A549 (cell line): ENCODE measurements at regions not wholly inside any gene's neighbourhood (a gene's known extent, or its start where the extent isn't known, plus 50 kb on each side); places are given as distances from the start of the nearest gene placed in this dataset.

Source experiments
- ATAC-seq, 2 experiments: fragments of 200-7000 bp in 1 of 2; fragments of >200 bp in 1 of 2; cut with Nextera tagmentation in 1 of 2; cut with Tn5 transposase in 1 of 2; 3 replicates each; pipeline versions ENCODE4 v1.8.0 to v1.9.1; 2018 to 2020; ENCODE audit warnings: mild to moderate bottlenecking in 1 of 2, moderate library complexity in 1 of 2
- CTCF ChIA-PET: fragments of 300-600 bp; sonication (Branson Sonifier 250); formaldehyde crosslinking; extraction: SDS; loops from one replicate; lab custom pipeline; 2021; ENCODE audit warnings: antibody characterized with exemption, inconsistent platforms; lab: Yijun Ruan, JAX
- POLR2A ChIA-PET: fragments of 350-600 bp; formaldehyde crosslinking; extraction: SDS; loops from one replicate; lab custom pipeline; 2021; ENCODE audit warnings: antibody characterized with exemption, inconsistent platforms; lab: Yijun Ruan, JAX
- DNase-seq, 2 experiments: peaks; one replicate each; pipeline versions ENCODE4 v3.0.0 to v3.0.0-alpha.2; 2011 to 2016; ENCODE audit warnings: low read depth in 1 of 2, low spot score in 1 of 2
- FAIRE-seq: peaks from 2 replicates; lab custom pipeline; 2011; peaks lifted over from hg19 to GRCh38; lab: Jason Lieb, UNC
- H3K27ac ChIP-seq, 2 experiments: fragments of >200 bp; sonication (Bioruptor Twin); formaldehyde crosslinking; 3 replicates each; pipeline ENCODE4 v1.5.1; 2016 to 2017
- H3K4me1 ChIP-seq: fragments of >200 bp; sonication (Bioruptor Twin); formaldehyde crosslinking; 3 replicates; pipeline ENCODE4 v1.6.1; 2016
- H3K4me2 ChIP-seq: fragments of >200 bp; sonication (Bioruptor Twin); formaldehyde crosslinking; 3 replicates; pipeline ENCODE4 v1.6.1; 2016
- H3K4me3 ChIP-seq: fragments of >200 bp; sonication (Bioruptor Twin); formaldehyde crosslinking; 3 replicates; pipeline ENCODE4 v1.5.1; 2016
- H3K9me3 ChIP-seq: fragments of >200 bp; sonication (Bioruptor Twin); formaldehyde crosslinking; 3 replicates; pipeline ENCODE4 v1.6.1; 2016
- BHLHE40 ChIP-seq: IDR thresholded peaks from 2 replicates; pipeline ENCODE4 v1.6.1; 2012; ENCODE audit warnings: low read depth, low read length, inconsistent platforms
- CBX8 ChIP-seq: fragments of 200-600 bp; sonication (generic); IDR thresholded peaks from 2 replicates; pipeline ENCODE4 v1.6.1; 2016
- CEBPB ChIP-seq, 2 experiments: fragments of >200 bp in 1 of 2; sonication (Bioruptor Twin) in 1 of 2; formaldehyde crosslinking in 1 of 2; IDR thresholded peaks; 2 replicates each; pipeline ENCODE4 v1.6.1; 2012 to 2016
- GATA3 ChIP-seq: IDR thresholded peaks from 2 replicates; pipeline ENCODE4 v1.6.1; 2012; ENCODE audit warnings: borderline replicate concordance
- HEYL ChIP-seq: fragments of 250-450 bp; sonication (Bioruptor Pico); IDR thresholded peaks from 2 replicates; pipeline ENCODE4 v1.8.0; 2021; ENCODE audit warnings: mild to moderate bottlenecking, moderate library complexity
- HOXA7 ChIP-seq: fragments of 250-450 bp; sonication (Bioruptor Pico); IDR thresholded peaks from 2 replicates; pipeline ENCODE4 v1.5.0; 2020; ENCODE audit warnings: mild to moderate bottlenecking, moderate library complexity
- HOXB5 ChIP-seq: fragments of 250-450 bp; sonication (Bioruptor Pico); IDR thresholded peaks from 2 replicates; pipeline ENCODE4 v1.5.0; 2020; ENCODE audit warnings: mild to moderate bottlenecking, moderate library complexity
- KDM5A ChIP-seq: fragments of 200-600 bp; sonication (generic); IDR thresholded peaks from 2 replicates; pipeline ENCODE4 v1.6.1; 2016; ENCODE audit warnings: antibody characterized with exemption, mild to moderate bottlenecking
- MAZ ChIP-seq: fragments of 150-350 bp; IDR thresholded peaks from 2 replicates; pipeline ENCODE4 v1.6.1; 2014; ENCODE audit warnings: antibody characterized with exemption, low read depth, low read length, borderline replicate concordance
- PBX3 ChIP-seq: IDR thresholded peaks from 2 replicates; pipeline ENCODE4 v1.6.1; 2012
- POLR2A ChIP-seq: IDR thresholded peaks from 2 replicates; pipeline ENCODE4 v1.6.1; 2012; ENCODE audit warnings: mild to moderate bottlenecking, low read length
- WGBS: methylation state at CpG from one replicate; pipeline ENCODE4 v1.1.6; 2017; ENCODE audit errors: missing lambda C conversion rate; 5-methylcytosine and 5-hydroxymethylcytosine counted together
- TF ChIP-seq, protein P1 (sequence below): fragments of 450-650 bp; IDR thresholded peaks from 2 replicates; pipeline ENCODE4 v1.6.1; 2014; ENCODE audit warnings: antibody characterized with exemption
- TF ChIP-seq, protein P2 (sequence below): fragments of 250-450 bp; sonication (Bioruptor Pico); IDR thresholded peaks from 2 replicates; pipeline ENCODE4 v1.5.0; 2021; ENCODE audit warnings: mild to moderate bottlenecking, moderate library complexity, borderline replicate concordance
- TF ChIP-seq, protein P3 (sequence below): fragments of >200 bp; sonication (Bioruptor Twin); formaldehyde crosslinking; IDR thresholded peaks from 2 replicates; pipeline ENCODE4 v1.6.1; 2016
- TF ChIP-seq, protein P4 (sequence below): fragments of 200-600 bp; sonication (generic); IDR thresholded peaks from 2 replicates; pipeline ENCODE4 v1.6.1; 2016; ENCODE audit warnings: antibody characterized with exemption, mild to moderate bottlenecking, moderate library complexity
- TF ChIP-seq, protein P5 (sequence below): fragments of >200 bp; sonication (Bioruptor Twin); formaldehyde crosslinking; IDR thresholded peaks from 3 replicates; pipeline ENCODE4 v1.6.1; 2016
- TF ChIP-seq, protein P6 (sequence below): IDR thresholded peaks from 2 replicates; pipeline ENCODE4 v1.6.1; 2012
- TF ChIP-seq, protein P7 (sequence below): fragments of 150-350 bp; IDR thresholded peaks from 2 replicates; pipeline ENCODE4 v1.6.1; 2014; ENCODE audit warnings: low read depth, mild to moderate bottlenecking, low read length
- TF ChIP-seq, protein P8 (sequence below): fragments of 250-450 bp; sonication (Bioruptor Pico); IDR thresholded peaks from 2 replicates; pipeline ENCODE4 v1.5.0; 2020; ENCODE audit warnings: low read depth, mild to moderate bottlenecking, moderate library complexity

GRCh38 chr11:70523384-70524095, 125.2 kb downstream of the CTTN start:
- TF ChIP-seq GATA3, result no peak
- TF ChIP-seq, protein P1, sequence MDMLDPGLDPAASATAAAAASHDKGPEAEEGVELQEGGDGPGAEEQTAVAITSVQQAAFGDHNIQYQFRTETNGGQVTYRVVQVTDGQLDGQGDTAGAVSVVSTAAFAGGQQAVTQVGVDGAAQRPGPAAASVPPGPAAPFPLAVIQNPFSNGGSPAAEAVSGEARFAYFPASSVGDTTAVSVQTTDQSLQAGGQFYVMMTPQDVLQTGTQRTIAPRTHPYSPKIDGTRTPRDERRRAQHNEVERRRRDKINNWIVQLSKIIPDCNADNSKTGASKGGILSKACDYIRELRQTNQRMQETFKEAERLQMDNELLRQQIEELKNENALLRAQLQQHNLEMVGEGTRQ, result no peak
- TF ChIP-seq POLR2A, result no peak
- TF ChIP-seq, protein P2, sequence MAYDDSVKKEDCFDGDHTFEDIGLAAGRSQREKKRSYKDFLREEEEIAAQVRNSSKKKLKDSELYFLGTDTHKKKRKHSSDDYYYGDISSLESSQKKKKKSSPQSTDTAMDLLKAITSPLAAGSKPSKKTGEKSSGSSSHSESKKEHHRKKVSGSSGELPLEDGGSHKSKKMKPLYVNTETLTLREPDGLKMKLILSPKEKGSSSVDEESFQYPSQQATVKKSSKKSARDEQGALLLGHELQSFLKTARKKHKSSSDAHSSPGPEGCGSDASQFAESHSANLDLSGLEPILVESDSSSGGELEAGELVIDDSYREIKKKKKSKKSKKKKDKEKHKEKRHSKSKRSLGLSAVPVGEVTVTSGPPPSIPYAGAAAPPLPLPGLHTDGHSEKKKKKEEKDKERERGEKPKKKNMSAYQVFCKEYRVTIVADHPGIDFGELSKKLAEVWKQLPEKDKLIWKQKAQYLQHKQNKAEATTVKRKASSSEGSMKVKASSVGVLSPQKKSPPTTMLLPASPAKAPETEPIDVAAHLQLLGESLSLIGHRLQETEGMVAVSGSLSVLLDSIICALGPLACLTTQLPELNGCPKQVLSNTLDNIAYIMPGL (CRISPR knock-in tag), result no peak
- no peak for TF ChIP-seq PBX3
- TF ChIP-seq BHLHE40, result no peak
- TF ChIP-seq HOXB5 (CRISPR knock-in tag), result no peak
- TF ChIP-seq CBX8, result no peak
- TF ChIP-seq, protein P3, sequence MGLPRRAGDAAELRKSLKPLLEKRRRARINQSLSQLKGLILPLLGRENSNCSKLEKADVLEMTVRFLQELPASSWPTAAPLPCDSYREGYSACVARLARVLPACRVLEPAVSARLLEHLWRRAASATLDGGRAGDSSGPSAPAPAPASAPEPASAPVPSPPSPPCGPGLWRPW, result no peak
- no peak for TF ChIP-seq HEYL (CRISPR knock-in tag)
- TF ChIP-seq, protein P4, sequence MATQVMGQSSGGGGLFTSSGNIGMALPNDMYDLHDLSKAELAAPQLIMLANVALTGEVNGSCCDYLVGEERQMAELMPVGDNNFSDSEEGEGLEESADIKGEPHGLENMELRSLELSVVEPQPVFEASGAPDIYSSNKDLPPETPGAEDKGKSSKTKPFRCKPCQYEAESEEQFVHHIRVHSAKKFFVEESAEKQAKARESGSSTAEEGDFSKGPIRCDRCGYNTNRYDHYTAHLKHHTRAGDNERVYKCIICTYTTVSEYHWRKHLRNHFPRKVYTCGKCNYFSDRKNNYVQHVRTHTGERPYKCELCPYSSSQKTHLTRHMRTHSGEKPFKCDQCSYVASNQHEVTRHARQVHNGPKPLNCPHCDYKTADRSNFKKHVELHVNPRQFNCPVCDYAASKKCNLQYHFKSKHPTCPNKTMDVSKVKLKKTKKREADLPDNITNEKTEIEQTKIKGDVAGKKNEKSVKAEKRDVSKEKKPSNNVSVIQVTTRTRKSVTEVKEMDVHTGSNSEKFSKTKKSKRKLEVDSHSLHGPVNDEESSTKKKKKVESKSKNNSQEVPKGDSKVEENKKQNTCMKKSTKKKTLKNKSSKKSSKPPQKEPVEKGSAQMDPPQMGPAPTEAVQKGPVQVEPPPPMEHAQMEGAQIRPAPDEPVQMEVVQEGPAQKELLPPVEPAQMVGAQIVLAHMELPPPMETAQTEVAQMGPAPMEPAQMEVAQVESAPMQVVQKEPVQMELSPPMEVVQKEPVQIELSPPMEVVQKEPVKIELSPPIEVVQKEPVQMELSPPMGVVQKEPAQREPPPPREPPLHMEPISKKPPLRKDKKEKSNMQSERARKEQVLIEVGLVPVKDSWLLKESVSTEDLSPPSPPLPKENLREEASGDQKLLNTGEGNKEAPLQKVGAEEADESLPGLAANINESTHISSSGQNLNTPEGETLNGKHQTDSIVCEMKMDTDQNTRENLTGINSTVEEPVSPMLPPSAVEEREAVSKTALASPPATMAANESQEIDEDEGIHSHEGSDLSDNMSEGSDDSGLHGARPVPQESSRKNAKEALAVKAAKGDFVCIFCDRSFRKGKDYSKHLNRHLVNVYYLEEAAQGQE, result no peak
- TF ChIP-seq, protein P5, sequence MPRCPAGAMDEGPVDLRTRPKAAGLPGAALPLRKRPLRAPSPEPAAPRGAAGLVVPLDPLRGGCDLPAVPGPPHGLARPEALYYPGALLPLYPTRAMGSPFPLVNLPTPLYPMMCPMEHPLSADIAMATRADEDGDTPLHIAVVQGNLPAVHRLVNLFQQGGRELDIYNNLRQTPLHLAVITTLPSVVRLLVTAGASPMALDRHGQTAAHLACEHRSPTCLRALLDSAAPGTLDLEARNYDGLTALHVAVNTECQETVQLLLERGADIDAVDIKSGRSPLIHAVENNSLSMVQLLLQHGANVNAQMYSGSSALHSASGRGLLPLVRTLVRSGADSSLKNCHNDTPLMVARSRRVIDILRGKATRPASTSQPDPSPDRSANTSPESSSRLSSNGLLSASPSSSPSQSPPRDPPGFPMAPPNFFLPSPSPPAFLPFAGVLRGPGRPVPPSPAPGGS, result no peak
- TF ChIP-seq, protein P6, sequence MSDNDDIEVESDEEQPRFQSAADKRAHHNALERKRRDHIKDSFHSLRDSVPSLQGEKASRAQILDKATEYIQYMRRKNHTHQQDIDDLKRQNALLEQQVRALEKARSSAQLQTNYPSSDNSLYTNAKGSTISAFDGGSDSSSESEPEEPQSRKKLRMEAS, result no peak
- no peak for TF ChIP-seq CEBPB (IDR thresholded peaks at IDR 0.05)
- TF ChIP-seq HOXA7 (CRISPR knock-in tag), result no peak
- no peak for TF ChIP-seq MAZ
- TF ChIP-seq, protein P7, sequence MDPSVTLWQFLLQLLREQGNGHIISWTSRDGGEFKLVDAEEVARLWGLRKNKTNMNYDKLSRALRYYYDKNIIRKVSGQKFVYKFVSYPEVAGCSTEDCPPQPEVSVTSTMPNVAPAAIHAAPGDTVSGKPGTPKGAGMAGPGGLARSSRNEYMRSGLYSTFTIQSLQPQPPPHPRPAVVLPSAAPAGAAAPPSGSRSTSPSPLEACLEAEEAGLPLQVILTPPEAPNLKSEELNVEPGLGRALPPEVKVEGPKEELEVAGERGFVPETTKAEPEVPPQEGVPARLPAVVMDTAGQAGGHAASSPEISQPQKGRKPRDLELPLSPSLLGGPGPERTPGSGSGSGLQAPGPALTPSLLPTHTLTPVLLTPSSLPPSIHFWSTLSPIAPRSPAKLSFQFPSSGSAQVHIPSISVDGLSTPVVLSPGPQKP, result no peak
- TF ChIP-seq, protein P8, sequence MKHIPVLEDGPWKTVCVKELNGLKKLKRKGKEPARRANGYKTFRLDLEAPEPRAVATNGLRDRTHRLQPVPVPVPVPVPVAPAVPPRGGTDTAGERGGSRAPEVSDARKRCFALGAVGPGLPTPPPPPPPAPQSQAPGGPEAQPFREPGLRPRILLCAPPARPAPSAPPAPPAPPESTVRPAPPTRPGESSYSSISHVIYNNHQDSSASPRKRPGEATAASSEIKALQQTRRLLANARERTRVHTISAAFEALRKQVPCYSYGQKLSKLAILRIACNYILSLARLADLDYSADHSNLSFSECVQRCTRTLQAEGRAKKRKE (CRISPR knock-in tag), result no peak
- no peak for TF ChIP-seq KDM5A
- H3K9me3 ChIP-seq, result no peaks in the 10 kb centered on the region
- ChIA-PET CTCF (no interaction called here), POLR2A (no interaction called here)
- ATAC-seq (no peak), DNase-seq (no peak), FAIRE-seq (no peak)
- no peak overlapping the region for H3K4me2 ChIP-seq
- H3K27ac ChIP-seq, result no peak overlapping the region
- H3K4me1 ChIP-seq, result no peaks in the 10 kb centered on the region
- 87% methylated on average over 11 of the region's 15 CpGs for WGBS
- H3K4me3 ChIP-seq, result no peak overlapping the region
